ENCODE measurements at regions not wholly inside any gene's neighbourhood (a gene's known extent, or its start where the extent isn't known, plus 50 kb on each side); places are given as distances from the start of the nearest gene placed in this dataset.
A peak's percentile ranks its signal among the peaks of the same experiment; 100 is the strongest.

DNA sequence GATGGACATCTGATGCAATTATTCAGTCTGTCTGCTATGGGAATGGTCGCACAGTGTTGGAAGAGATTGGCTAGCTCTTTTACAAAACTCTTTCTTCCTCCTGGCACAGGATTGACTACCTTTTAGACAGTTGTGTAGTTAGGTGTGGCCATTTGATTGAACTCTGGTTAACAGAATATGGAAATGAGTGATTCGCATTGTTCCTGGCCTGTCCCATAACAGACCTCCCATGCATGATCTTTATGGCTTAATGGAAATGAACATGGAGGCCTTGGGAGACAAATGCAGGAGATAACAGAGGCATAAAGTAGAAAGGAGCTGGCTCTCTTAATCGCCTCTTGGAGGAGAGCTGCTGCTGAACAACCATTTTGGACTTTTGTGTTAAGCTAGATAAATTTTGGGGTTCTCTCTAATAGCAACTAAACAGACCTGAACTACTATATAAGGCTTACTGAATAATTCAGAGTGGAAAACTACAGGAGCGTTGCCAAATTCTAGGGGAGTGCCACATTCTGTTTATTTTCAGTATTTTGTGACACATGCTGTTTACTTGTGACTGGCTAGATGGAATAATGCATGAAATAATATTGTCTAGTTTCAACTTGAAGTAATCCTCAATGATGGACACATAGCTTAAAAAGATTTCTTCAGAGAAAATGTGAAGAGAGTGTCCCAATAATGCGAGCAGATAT is 357.7 kb upstream of the SGO1 start:
- H3K4me3 ChIP-seq = no peak overlapping the region
- intact Hi-C loops (cut with DNase I) = no loop called here

DNA sequence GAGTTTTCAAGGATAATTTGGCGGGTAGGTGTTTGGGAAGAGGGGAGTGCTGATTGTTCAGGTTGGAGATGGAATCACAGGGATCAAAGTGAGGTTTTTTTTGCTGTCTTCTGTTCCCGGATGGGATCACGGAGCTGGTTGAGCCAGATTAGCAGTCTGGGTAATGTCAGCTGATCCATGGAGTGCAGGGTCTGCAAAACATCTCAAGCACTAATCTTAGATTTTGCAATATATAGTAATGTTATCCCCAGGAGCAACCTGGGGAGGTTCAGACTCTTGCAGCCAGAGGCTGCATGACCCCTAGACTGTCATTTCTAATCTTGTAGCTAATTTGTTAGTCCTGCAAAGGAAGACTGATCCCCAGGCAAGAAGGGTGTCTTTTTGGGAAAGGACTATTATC is 354.1 kb upstream of the SGO1 start:
- no peak for DNase-seq (ENCODE audit: extremely low spot score in 2 of 2)
- intact Hi-C loops (cut with DNase I) = no loop called here
- no peak for TF ChIP-seq POLR2A (IDR thresholded peaks at IDR 0.05)
- TF ChIP-seq, protein P1, sequence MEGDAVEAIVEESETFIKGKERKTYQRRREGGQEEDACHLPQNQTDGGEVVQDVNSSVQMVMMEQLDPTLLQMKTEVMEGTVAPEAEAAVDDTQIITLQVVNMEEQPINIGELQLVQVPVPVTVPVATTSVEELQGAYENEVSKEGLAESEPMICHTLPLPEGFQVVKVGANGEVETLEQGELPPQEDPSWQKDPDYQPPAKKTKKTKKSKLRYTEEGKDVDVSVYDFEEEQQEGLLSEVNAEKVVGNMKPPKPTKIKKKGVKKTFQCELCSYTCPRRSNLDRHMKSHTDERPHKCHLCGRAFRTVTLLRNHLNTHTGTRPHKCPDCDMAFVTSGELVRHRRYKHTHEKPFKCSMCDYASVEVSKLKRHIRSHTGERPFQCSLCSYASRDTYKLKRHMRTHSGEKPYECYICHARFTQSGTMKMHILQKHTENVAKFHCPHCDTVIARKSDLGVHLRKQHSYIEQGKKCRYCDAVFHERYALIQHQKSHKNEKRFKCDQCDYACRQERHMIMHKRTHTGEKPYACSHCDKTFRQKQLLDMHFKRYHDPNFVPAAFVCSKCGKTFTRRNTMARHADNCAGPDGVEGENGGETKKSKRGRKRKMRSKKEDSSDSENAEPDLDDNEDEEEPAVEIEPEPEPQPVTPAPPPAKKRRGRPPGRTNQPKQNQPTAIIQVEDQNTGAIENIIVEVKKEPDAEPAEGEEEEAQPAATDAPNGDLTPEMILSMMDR (IDR thresholded peaks at IDR 0.05) = no peak
- TF ChIP-seq POLR2AphosphoS5 (IDR thresholded peaks at IDR 0.05; ENCODE audit: insufficient read depth in 1 of 2, low read depth in 1 of 2) = no peak
- H3K27ac ChIP-seq = no peak overlapping the region
- no peaks in the 10 kb centered on the region for H3K4me1 ChIP-seq
- no peak overlapping the region for H3K4me3 ChIP-seq
- no peaks in the 10 kb centered on the region for H3K27me3 ChIP-seq
- no peaks in the 10 kb centered on the region for H3K36me3 ChIP-seq
- H3K9me3 ChIP-seq = no peaks in the 10 kb centered on the region

More for the DNA sequence above, 357.7 kb upstream of the SGO1 start:
- TF ChIP-seq POLR2A (IDR thresholded peaks at IDR 0.05) (no peak), POLR2AphosphoS5 (IDR thresholded peaks at IDR 0.05; ENCODE audit: insufficient read depth in 1 of 2, low read depth in 1 of 2) (no peak)
- DNase-seq (ENCODE audit: extremely low spot score in 2 of 2) = no peak
- Histone ChIP-seq H3K27ac (no peak overlapping the region), H3K36me3 (no peaks in the 10 kb centered on the region), H3K9me3 (no peaks in the 10 kb centered on the region), H3K4me1 (no peaks in the 10 kb centered on the region), H3K27me3 (no peaks in the 10 kb centered on the region)

DNA sequence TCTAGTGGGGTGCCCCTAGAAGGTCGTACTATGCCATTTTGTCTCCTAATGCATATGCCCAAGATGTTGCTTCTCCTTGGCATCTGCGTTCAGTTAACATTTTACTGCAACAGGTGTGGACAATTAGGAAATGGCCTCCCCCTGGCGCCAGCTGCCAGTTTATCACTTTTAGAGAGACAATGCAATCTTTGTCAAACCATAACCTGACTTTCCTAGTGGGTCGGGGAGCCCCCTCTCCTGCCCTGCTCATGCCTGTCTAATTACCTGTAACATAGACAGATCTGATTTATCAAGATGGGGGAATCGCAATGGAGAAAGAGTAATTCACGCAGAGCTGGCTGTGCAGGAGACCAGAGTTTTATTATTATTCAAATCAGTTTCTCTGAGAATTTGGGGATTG is 353.7 kb upstream of the SGO1 start:
- H3K36me3 ChIP-seq = no peaks in the 10 kb centered on the region
- intact Hi-C loops (cut with DNase I) = no loop called here
- H3K9me3 ChIP-seq = no peaks in the 10 kb centered on the region
- TF ChIP-seq POLR2AphosphoS5 (IDR thresholded peaks at IDR 0.05; ENCODE audit: insufficient read depth in 1 of 2, low read depth in 1 of 2) = no peak
- H3K27ac ChIP-seq = no peak overlapping the region
- no peaks in the 10 kb centered on the region for H3K4me1 ChIP-seq
- no peak overlapping the region for H3K4me3 ChIP-seq
- H3K27me3 ChIP-seq = no peaks in the 10 kb centered on the region
- DNase-seq (ENCODE audit: extremely low spot score in 2 of 2) = no peak

DNA sequence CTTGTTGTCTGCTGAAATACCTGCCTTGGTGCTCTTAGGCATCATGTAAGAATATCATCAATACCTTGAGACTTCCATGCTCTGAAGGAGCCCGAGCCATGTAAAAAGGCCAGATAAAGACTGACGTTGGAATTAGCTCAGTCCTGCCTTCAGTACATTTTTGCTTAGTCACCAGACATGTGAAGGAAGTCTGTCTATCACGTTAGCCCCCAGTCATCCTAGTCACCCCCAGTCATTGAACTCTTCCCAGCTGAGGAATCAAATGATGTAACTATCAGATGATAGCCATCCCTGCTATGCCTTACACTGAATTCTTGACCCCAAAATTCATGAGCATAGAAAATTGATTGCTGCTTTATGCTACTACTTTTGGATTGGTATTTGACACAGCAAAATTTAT is 351.2 kb upstream of the SGO1 start:
- Histone ChIP-seq H3K36me3 (no peaks in the 10 kb centered on the region), H3K4me1 (no peaks in the 10 kb centered on the region), H3K4me3 (no peak overlapping the region), H3K9me3 (no peaks in the 10 kb centered on the region), H3K27me3 (no peaks in the 10 kb centered on the region), H3K27ac (no peak overlapping the region)
- intact Hi-C loops (cut with DNase I) = no loop called here
- DNase-seq (ENCODE audit: extremely low spot score in 2 of 2) = no peak
- TF ChIP-seq POLR2A (IDR thresholded peaks at IDR 0.05) = no peak
- TF ChIP-seq, protein P1 (IDR thresholded peaks at IDR 0.05) = no peak
- no peak for TF ChIP-seq POLR2AphosphoS5 (IDR thresholded peaks at IDR 0.05; ENCODE audit: insufficient read depth in 1 of 2, low read depth in 1 of 2)

DNA sequence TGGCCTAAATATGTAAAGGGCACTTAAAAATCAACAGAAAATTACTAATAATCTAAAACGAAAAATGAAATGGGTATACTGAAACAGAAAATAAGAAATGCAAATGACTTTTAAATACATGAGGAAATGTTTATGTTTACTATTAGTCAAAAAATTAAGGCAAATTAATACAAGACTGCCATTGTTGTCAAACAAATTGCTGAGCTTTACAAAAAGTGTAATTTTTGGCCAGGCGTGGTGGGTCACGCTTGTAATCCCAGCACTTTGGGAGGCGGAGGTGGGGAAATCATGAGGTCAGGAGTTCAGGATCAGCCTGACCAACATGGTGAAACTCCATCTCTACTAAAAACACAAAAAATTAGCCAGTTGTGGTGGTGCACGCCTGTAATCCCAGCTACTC is 343.9 kb upstream of the SGO1 start:
- no peak for DNase-seq (ENCODE audit: extremely low spot score in 2 of 2)
- Histone ChIP-seq H3K9me3 (no peaks in the 10 kb centered on the region), H3K4me1 (peaks cover 8% of the 10 kb centered on the region), H3K36me3 (no peaks in the 10 kb centered on the region), H3K27me3 (no peaks in the 10 kb centered on the region), H3K4me3 (no peak overlapping the region), H3K27ac (no peak overlapping the region)
- intact Hi-C loops (cut with DNase I) = no loop called here
- TF ChIP-seq POLR2AphosphoS5 (IDR thresholded peaks at IDR 0.05; ENCODE audit: insufficient read depth in 1 of 2, low read depth in 1 of 2) (no peak), POLR2A (IDR thresholded peaks at IDR 0.05) (no peak)
- TF ChIP-seq, protein P1 (IDR thresholded peaks at IDR 0.05) = no peak

DNA sequence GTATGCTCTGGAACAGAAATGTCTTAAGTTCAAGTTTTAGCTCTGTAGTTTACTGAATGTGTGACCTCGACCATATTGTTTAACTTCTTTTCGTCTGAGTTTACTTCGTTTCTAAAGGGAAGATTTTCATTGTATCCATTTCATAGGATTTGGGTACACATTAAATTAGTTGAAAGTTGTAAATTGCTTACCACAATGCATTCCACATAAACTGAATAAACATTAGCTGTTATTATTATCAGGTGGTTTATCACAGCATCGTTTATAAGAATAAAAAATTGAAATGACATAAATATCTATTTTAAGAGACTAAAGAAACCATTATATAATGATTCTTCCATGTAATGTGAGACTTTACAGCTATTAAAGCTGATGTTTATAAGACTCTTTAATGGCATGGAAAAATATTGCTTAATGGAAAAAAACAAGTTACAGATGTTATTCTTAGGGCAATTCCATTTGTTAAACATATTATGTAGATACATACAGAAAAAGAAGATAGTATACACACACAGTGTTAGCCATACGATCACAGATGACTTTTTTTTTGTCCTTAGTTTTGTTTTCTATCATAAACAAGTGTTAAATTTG is 342.3 kb upstream of the SGO1 start:
- Histone ChIP-seq H3K36me3 (no peaks in the 10 kb centered on the region), H3K4me1 (peaks cover 8% of the 10 kb centered on the region), H3K27me3 (no peaks in the 10 kb centered on the region), H3K9me3 (no peaks in the 10 kb centered on the region), H3K4me3 (no peak overlapping the region), H3K27ac (peak overlapping the region; percentile 52)
- intact Hi-C loops (cut with DNase I) = no loop called here
- no peak for DNase-seq (ENCODE audit: extremely low spot score in 2 of 2)
- no peak for TF ChIP-seq POLR2AphosphoS5 (IDR thresholded peaks at IDR 0.05; ENCODE audit: insufficient read depth in 1 of 2, low read depth in 1 of 2)

Measured in vagina (tissue), 2 donors.